ENCODE measurements at regions not wholly inside any gene's neighbourhood (a gene's known extent, or its start where the extent isn't known, plus 50 kb on each side); places are given as distances from the start of the nearest gene placed in this dataset.

GRCh38 chr3:117435506-117435905 is 725.9 kb downstream of the TUSC7 start:
- Histone ChIP-seq H3K9me3 (ENCODE audit: control insufficient read depth in 2 of 3, insufficient read depth in 1 of 3, low read length in 3 of 3) (no peaks in the 10 kb centered on the region), H3K9ac (ENCODE audit: low read length in 3 of 3) (no peak overlapping the region), H3K4me3 (ENCODE audit: low read length in 3 of 3) (no peak overlapping the region), H3K27ac (ENCODE audit: low read depth in 2 of 2, low read length in 2 of 2) (no peak overlapping the region), H3K36me3 (ENCODE audit: control insufficient read depth in 2 of 3, insufficient read depth in 3 of 3, low read length in 3 of 3) (no peaks in the 10 kb centered on the region), H3K4me1 (ENCODE audit: control insufficient read depth in 2 of 3, insufficient read depth in 2 of 3, low read depth in 1 of 3, low read length in 3 of 3) (no peaks in the 10 kb centered on the region), H3K27me3 (ENCODE audit: control insufficient read depth, insufficient read depth, low read length) (no peaks in the 10 kb centered on the region)
- no peak for FAIRE-seq
- intact Hi-C loops (cut with DNase I) = no loop called here
- no peak for TF ChIP-seq CTCF (IDR thresholded peaks at IDR 0.05; ENCODE audit: borderline replicate concordance, extremely low read depth, insufficient read depth)
- peak in 1 of 5 donors; percentile 11 for DNase-seq

- peak in 2 of 5 donors; percentile 24 to 40 for DNase-seq
- Histone ChIP-seq H3K4me3 (ENCODE audit: low read length in 3 of 3) (no peak overlapping the region), H3K36me3 (ENCODE audit: control insufficient read depth in 2 of 3, insufficient read depth in 3 of 3, low read length in 3 of 3) (no peaks in the 10 kb centered on the region), H3K9ac (ENCODE audit: low read length in 3 of 3) (no peak overlapping the region), H3K9me3 (ENCODE audit: control insufficient read depth in 2 of 3, insufficient read depth in 1 of 3, low read length in 3 of 3) (no peaks in the 10 kb centered on the region), H3K27me3 (ENCODE audit: control insufficient read depth, insufficient read depth, low read length) (no peaks in the 10 kb centered on the region), H3K4me1 (ENCODE audit: control insufficient read depth in 2 of 3, insufficient read depth in 2 of 3, low read depth in 1 of 3, low read length in 3 of 3) (no peaks in the 10 kb centered on the region), H3K27ac (ENCODE audit: low read depth in 2 of 2, low read length in 2 of 2) (no peak overlapping the region)
- intact Hi-C loops (cut with DNase I) = no loop called here
- TF ChIP-seq CTCF (IDR thresholded peaks at IDR 0.05; ENCODE audit: borderline replicate concordance, extremely low read depth, insufficient read depth) = no peak
- no peak for FAIRE-seq
These were observed 730.2 kb downstream of the TUSC7 start for GRCh38 chr3:117439812-117440211.

- Histone ChIP-seq H3K9ac (ENCODE audit: low read length in 3 of 3) (no peak overlapping the region), H3K4me3 (ENCODE audit: low read length in 3 of 3) (no peak overlapping the region), H3K27me3 (ENCODE audit: control insufficient read depth, insufficient read depth, low read length) (no peaks in the 10 kb centered on the region), H3K27ac (ENCODE audit: low read depth in 2 of 2, low read length in 2 of 2) (no peak overlapping the region), H3K36me3 (ENCODE audit: control insufficient read depth in 2 of 3, insufficient read depth in 3 of 3, low read length in 3 of 3) (no peaks in the 10 kb centered on the region), H3K4me1 (ENCODE audit: control insufficient read depth in 2 of 3, insufficient read depth in 2 of 3, low read depth in 1 of 3, low read length in 3 of 3) (no peaks in the 10 kb centered on the region), H3K9me3 (ENCODE audit: control insufficient read depth in 2 of 3, insufficient read depth in 1 of 3, low read length in 3 of 3) (no peaks in the 10 kb centered on the region)
- FAIRE-seq (no peak), DNase-seq (no peak)
- intact Hi-C loops (cut with DNase I) = no loop called here
- TF ChIP-seq CTCF (IDR thresholded peaks at IDR 0.05; ENCODE audit: borderline replicate concordance, extremely low read depth, insufficient read depth) = no peak
These were observed 732.3 kb downstream of the TUSC7 start for GRCh38 chr3:117441851-117442250.

- no peak for DNase-seq
- Histone ChIP-seq H3K4me1 (ENCODE audit: control insufficient read depth in 2 of 3, insufficient read depth in 2 of 3, low read depth in 1 of 3, low read length in 3 of 3) (no peaks in the 10 kb centered on the region), H3K27me3 (ENCODE audit: control insufficient read depth, insufficient read depth, low read length) (no peaks in the 10 kb centered on the region), H3K36me3 (ENCODE audit: control insufficient read depth in 2 of 3, insufficient read depth in 3 of 3, low read length in 3 of 3) (no peaks in the 10 kb centered on the region), H3K9me3 (ENCODE audit: control insufficient read depth in 2 of 3, insufficient read depth in 1 of 3, low read length in 3 of 3) (no peaks in the 10 kb centered on the region), H3K4me3 (ENCODE audit: low read length in 3 of 3) (no peak overlapping the region), H3K27ac (ENCODE audit: low read depth in 2 of 2, low read length in 2 of 2) (no peak overlapping the region), H3K9ac (ENCODE audit: low read length in 3 of 3) (no peak overlapping the region)
- no peak for TF ChIP-seq CTCF (IDR thresholded peaks at IDR 0.05; ENCODE audit: borderline replicate concordance, extremely low read depth, insufficient read depth)
- intact Hi-C loops (cut with DNase I) = no loop called here
- no peak for FAIRE-seq
These were observed 733.0 kb downstream of the TUSC7 start for GRCh38 chr3:117442566-117442965.

All from kidney (tissue), 13 donors.